ENCODE measurements at regions not wholly inside any gene's neighbourhood (a gene's known extent, or its start where the extent isn't known, plus 50 kb on each side); places are given as distances from the start of the nearest gene placed in this dataset.
A peak's percentile ranks its signal among the peaks of the same experiment; 100 is the strongest.

GRCh38 chr3:3984053-3984452 is 184.8 kb downstream of the LRRN1 start:
- no peaks in the 10 kb centered on the region for H4K20me1 ChIP-seq (ENCODE audit: insufficient read depth, low read length)
- H3K27me3 ChIP-seq (ENCODE audit: control insufficient read depth in 2 of 2, insufficient read depth in 2 of 2, low read length in 2 of 2) = no peaks in the 10 kb centered on the region
- Mint-ChIP-seq H3K9me3 (peaks cover 0 to 2% (median 0%) of the 10 kb centered on the region in 7 donors), H3K4me1 (peaks cover 15% of the 10 kb centered on the region), H3K27ac (no peak overlapping the region), H3K36me3 (no peaks in the 10 kb centered on the region), H3K27me3 (ENCODE audit: low read depth in 3 of 3) (peaks cover 0 to 2% (median 0%) of the 10 kb centered on the region in 3 donors), H3K4me3 (no peak overlapping the region)
- H3K4me3 ChIP-seq (replicated peaks in 1 of 3; ENCODE audit: low read depth in 2 of 3, low read length in 3 of 3) = no peak overlapping the region
- no peaks in the 10 kb centered on the region for H3K4me1 ChIP-seq (ENCODE audit: control insufficient read depth in 1 of 2, insufficient read depth in 2 of 2, low read length in 2 of 2)
- peak overlapping the region; percentile 13 for H3K4me2 ChIP-seq (replicated peaks; ENCODE audit: extremely low read depth, low read length, poor library complexity, severe bottlenecking)
- no peaks in the 10 kb centered on the region for H3K79me2 ChIP-seq (ENCODE audit: insufficient read depth, low read length)
- H3K9ac ChIP-seq (ENCODE audit: insufficient read depth, low read length, poor library complexity, severe bottlenecking) = no peak overlapping the region
- no peak for DNase-seq
- TF ChIP-seq, protein P1, sequence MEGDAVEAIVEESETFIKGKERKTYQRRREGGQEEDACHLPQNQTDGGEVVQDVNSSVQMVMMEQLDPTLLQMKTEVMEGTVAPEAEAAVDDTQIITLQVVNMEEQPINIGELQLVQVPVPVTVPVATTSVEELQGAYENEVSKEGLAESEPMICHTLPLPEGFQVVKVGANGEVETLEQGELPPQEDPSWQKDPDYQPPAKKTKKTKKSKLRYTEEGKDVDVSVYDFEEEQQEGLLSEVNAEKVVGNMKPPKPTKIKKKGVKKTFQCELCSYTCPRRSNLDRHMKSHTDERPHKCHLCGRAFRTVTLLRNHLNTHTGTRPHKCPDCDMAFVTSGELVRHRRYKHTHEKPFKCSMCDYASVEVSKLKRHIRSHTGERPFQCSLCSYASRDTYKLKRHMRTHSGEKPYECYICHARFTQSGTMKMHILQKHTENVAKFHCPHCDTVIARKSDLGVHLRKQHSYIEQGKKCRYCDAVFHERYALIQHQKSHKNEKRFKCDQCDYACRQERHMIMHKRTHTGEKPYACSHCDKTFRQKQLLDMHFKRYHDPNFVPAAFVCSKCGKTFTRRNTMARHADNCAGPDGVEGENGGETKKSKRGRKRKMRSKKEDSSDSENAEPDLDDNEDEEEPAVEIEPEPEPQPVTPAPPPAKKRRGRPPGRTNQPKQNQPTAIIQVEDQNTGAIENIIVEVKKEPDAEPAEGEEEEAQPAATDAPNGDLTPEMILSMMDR (IDR thresholded peaks at IDR 0.05) = no peak
- WGBS (ENCODE audit: insufficient coverage) = 89% methylated on average over 4 of the region's 6 CpGs
- H3K36me3 ChIP-seq (replicated peaks in 1 of 2; ENCODE audit: control insufficient read depth in 1 of 2, insufficient read depth in 2 of 2, low read length in 2 of 2) = no peaks in the 10 kb centered on the region
- no peaks in the 10 kb centered on the region for H3K9me3 ChIP-seq (replicated peaks in 1 of 2; ENCODE audit: control insufficient read depth in 1 of 2, insufficient read depth in 1 of 2, low read length in 2 of 2)
- H2AFZ ChIP-seq (ENCODE audit: insufficient read depth, low read depth, low read length, poor library complexity, severe bottlenecking) = no peak overlapping the region
- H3K27ac ChIP-seq (ENCODE audit: low read depth in 1 of 2, low read length in 2 of 2) = no peak overlapping the region
- intact Hi-C loops (cut with micrococcal nuclease) = no loop called here

- Histone ChIP-seq H3K79me2 (ENCODE audit: insufficient read depth, low read length) (no peaks in the 10 kb centered on the region), H2AFZ (ENCODE audit: insufficient read depth, low read depth, low read length, poor library complexity, severe bottlenecking) (no peak overlapping the region), H4K20me1 (ENCODE audit: insufficient read depth, low read length) (no peaks in the 10 kb centered on the region), H3K9ac (ENCODE audit: insufficient read depth, low read length, poor library complexity, severe bottlenecking) (no peak overlapping the region), H3K27ac (ENCODE audit: low read depth in 1 of 2, low read length in 2 of 2) (no peak overlapping the region), H3K27me3 (ENCODE audit: control insufficient read depth in 2 of 2, insufficient read depth in 2 of 2, low read length in 2 of 2) (no peaks in the 10 kb centered on the region), H3K36me3 (replicated peaks in 1 of 2; ENCODE audit: control insufficient read depth in 1 of 2, insufficient read depth in 2 of 2, low read length in 2 of 2) (no peaks in the 10 kb centered on the region), H3K9me3 (replicated peaks in 1 of 2; ENCODE audit: control insufficient read depth in 1 of 2, insufficient read depth in 1 of 2, low read length in 2 of 2) (no peaks in the 10 kb centered on the region), H3K4me2 (replicated peaks; ENCODE audit: extremely low read depth, low read length, poor library complexity, severe bottlenecking) (no peak overlapping the region), H3K4me1 (ENCODE audit: control insufficient read depth in 1 of 2, insufficient read depth in 2 of 2, low read length in 2 of 2) (no peaks in the 10 kb centered on the region), H3K4me3 (replicated peaks in 1 of 3; ENCODE audit: low read depth in 2 of 3, low read length in 3 of 3) (no peak overlapping the region)
- 90% methylated on average over 1 of the region's 3 CpGs for WGBS (ENCODE audit: insufficient coverage)
- no peak for DNase-seq
- Mint-ChIP-seq H3K36me3 (no peaks in the 10 kb centered on the region), H3K4me1 (no peaks in the 10 kb centered on the region), H3K4me3 (no peak overlapping the region), H3K27ac (no peak overlapping the region), H3K27me3 (ENCODE audit: low read depth in 3 of 3) (no peaks in the 10 kb centered on the region), H3K9me3 (peaks cover 0 to 11% (median 3%) of the 10 kb centered on the region in 7 donors)
- TF ChIP-seq, protein P1 (IDR thresholded peaks at IDR 0.05) = no peak
- intact Hi-C loops (cut with micrococcal nuclease) = loop anchor here in 1 of 2 donors (10.0 kb wide), 1 partner anchor 797 kb away; no protein-coding TSS in a partner anchor
Measured at GRCh38 chr3:3991598-3991997, 192.4 kb downstream of the LRRN1 start.
